GM21528 (cell line): ENCODE measurements at regions not wholly inside any gene's neighbourhood (a gene's known extent, or its start where the extent isn't known, plus 50 kb on each side); places are given as distances from the start of the nearest gene placed in this dataset.

Source experiments
- ATAC-seq: cut with Tn5 transposase; IDR thresholded peaks from one replicate; pipeline ENCODE4 v1.9.1; 2021; ENCODE audit warnings: mild to moderate bottlenecking, moderate library complexity; ENCODE audit not compliant: unreplicated experiment, low FRiP score

GRCh38 chr3:59118928-59119327 is 69.1 kb upstream of the CFAP20DC start:
- ATAC-seq = no peak

DNA sequence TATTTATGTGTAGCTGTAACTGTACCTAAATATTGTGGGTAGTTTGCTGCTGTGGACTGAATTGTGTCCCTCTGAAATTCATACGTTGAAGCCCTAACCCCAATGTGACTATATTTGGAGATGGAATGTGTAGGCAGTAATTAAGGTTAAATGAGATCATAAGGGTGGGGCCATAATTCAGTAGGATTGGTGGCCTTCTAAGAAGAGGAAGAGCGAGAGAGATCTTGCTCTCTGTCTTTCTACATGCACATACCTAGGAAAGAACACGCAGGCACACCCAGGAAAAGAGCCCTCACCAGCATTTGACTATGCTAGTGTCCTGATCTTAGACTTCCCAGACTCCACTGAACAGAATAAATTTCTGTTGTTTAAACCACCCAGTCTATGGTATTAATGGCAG is 67.6 kb upstream of the CFAP20DC start:
- no peak for ATAC-seq

DNA sequence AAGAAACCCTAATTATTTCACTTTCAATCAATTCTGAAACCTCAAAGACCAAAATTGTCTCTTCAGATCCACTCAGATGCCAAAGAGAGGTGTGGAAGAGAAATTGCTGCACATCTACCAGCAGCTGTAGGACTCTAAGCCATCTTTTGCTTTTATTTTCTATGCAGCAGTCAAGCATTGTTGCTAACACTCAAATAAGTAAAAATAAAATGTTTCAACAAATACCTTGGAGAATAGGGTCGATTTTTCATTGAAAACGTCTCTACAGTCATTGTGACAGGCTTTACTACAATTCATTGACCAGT is 66.4 kb upstream of the CFAP20DC start:
- no peak for ATAC-seq

GRCh38 chr3:59115364-59116232 is 65.8 kb upstream of the CFAP20DC start:
- ATAC-seq = no peak

DNA sequence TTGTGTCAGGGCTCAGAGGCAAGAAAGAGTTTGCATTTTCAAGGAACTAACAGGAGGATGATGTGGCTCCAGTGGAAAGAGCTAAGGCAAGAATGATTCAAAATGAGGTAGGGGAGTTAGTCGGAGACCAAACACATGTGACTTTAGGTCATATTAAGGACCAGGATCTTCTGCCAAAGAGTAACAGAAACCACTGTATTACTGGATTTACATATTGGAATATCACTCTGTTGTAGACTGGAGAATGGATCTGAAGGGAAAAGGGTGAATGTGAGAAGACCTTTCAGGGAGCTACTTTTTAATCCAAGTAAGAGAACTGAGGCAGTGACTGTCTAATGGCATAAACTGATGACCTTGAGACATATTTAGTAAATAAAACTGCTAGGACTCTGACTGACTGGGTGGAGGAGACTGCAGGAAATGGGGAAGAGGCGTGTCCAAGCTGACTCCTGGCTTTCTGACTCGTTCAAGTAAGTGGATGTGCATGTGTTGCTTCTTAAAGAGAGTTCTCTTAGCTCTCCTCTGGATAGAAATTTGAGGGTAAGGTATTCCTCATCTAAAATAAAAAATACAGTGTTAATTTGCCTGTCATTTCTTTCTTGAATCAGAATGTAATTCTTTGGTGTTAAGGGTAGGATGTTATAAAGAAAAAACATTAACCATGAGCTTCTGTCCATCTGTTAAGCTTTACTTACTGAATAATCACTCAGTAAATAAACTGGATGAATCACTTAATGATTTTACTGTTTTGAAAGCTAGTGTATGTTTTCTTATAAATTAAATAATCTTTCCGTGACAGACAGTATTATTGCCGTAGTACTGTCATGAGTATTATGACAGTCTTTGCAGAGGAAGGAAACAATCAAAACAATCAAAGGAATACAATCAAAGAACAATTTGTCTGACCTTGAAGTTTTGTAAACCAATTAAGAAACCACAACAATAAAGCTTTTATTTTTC is 58.3 kb upstream of the CFAP20DC start:
- no peak for ATAC-seq

GRCh38 chr3:59106085-59106648 is 56.3 kb upstream of the CFAP20DC start:
- ATAC-seq = no peak

- no peak for ATAC-seq
These were observed 53.7 kb upstream of the CFAP20DC start for GRCh38 chr3:59103552-59103951.

DNA sequence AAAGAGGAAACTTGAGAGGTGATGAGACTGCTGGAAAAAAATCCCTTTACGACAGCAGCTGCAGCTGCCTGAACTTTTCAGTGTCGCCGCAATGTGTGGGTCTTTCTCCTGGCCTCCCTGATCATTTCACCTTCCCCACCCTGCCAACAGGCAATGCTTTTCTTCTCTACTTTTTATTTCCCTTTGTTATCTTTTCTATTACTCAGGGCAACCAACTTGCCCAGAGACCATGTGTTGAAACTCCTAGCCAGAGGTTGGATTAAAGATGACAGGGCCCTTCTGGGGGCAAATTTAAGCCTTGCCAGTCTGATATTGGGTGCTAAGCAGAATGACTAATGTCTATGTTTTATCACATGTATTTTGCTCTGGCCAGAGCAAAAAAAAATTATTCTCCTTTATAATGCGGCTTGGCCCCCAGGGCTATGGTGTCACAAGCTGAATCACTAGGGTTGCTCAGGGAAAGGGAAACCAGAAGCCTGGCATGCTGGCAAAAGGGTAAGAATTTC is 51.5 kb upstream of the CFAP20DC start:
- ATAC-seq = no peak
